Embryonic facial prominence (tissue), 1 donor: ENCODE measurements at regions not wholly inside any gene's neighbourhood (a gene's known extent, or its start where the extent isn't known, plus 50 kb on each side); places are given as distances from the start of the nearest gene placed in this dataset.
A peak's percentile ranks its signal among the peaks of the same experiment; 100 is the strongest.
"Not testable (repeated sequence)": the region's sequence is repeated elsewhere in the genome, so short reads cannot be mapped to it uniquely, and the experiment has no call there.

Experiments
- DNase-seq: peaks from one replicate; pipeline ENCODE4 v3.0.0-alpha.2; 2016; ENCODE audit errors: extremely low spot score

DNA sequence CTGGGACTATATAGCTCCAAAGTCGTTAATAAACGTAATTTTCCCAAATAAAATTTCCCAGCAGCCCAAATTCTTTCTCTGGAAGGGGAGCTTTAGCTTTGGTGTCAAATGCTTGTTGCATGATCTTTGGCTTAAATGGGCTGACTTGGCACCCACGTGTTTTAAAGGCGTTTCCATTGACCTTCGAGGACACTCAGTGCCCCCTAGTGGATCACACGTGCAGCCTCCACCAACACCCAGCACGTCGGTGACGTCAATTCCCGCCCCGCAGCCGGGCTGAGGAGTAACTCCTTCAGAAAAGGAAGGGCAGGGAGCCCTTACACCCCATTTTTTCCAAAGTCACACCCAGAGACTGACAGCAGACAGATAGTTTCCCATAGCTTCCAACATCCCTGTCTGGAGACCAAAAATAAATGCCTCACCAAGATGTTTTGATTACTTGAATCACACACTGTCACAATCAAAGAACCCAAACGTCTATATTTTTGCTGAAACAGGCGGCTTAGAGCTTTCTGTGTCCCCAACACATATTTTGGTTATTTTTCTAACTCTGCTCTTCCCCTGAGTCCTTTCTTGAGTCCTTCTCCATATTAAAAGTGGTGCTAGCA, 707.9 kb downstream of the AACS start:
- DNase-seq, result no peak

- no peak for DNase-seq
Measured at GRCh38 chr12:125775507-125775906, 710.3 kb downstream of the AACS start.

DNA sequence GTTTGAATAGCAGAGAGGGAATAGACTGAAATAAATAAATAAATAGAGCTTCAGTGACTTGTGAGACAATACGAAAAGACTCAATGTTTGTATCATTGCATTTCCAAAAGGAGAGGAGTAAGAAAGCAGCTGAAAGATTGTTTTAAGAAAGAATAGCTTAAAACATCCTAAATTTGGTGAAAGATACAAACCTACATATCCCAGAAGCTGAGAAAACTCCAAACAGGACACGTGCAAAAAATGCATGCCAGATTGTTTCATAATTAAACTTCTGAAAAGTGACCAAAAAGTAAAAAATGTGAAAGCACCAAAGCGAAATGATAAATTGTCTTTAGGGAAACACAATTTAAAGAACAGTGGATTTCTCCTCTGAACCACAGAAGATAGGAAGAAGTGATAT, 711.0 kb downstream of the AACS start:
- DNase-seq, result no peak

GRCh38 chr12:125786143-125786542, 720.9 kb downstream of the AACS start:
- DNase-seq, result no peak

DNA sequence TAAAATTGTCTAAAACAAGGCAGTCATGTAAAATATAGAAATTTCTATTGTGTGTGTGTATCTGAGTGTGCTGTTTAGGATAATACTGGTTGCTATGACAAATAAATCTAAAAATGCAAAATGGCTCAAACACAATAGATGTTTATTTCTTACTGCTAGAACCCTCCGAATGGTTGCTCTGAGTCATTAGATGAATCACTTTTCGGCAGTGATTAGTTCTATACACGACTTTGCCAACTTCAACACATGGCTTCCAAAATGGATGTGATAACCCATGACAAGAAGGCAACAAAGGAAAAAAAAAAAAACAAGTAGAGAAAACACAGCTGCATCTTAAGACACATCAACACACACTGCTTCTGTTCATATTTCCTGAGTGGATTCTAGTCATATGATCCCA, 729.2 kb downstream of the AACS start:
- DNase-seq, result no peak

- no peak for DNase-seq
Measured at GRCh38 chr12:125797421-125798175, 732.4 kb downstream of the AACS start.

GRCh38 chr12:125804660-125805059, 739.4 kb downstream of the AACS start:
- no peak for DNase-seq

GRCh38 chr12:125824276-125824675, 759.0 kb downstream of the AACS start:
- no peak for DNase-seq

- DNase-seq, result no peak
Measured at GRCh38 chr12:125835852-125836251, 770.6 kb downstream of the AACS start.

DNA sequence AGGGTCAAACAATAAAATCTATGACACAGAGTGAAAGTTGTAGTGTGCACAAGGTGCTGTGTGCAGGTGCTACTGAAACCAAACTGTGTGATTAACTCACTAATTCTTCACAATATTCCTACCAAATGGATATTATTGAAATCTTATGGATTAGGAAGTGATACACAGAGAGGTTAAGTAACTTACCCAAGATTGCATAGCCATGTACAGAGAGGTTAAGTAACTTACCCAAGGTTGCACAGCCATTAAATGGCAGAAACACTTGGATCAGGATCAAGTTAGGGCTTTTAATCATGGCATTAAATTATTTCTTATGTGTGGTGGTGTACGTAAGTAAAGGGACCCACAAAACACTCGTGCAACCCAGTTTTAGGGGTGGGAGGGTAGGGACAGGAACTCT, 771.4 kb downstream of the AACS start:
- DNase-seq, result no peak

DNA sequence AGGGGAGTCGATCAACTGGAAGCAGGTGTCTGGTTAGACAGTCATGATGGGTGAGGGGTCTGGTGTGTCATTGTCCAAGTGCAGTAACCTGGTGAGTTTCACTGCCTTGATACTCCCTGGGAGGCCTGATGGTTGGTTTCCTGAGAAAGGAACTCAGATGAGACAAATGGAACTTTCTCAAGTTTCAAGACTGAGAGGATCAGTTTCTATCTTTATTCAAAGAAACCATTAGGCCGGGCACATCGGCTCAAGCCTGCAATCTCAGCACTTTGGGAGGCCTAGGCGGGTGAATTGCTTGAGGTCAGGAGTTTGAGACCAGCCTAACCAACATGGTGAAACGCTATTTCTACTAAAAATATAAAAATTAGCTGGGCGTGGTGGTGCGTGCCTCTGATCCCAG, 776.1 kb downstream of the AACS start:
- DNase-seq, result no peak

DNA sequence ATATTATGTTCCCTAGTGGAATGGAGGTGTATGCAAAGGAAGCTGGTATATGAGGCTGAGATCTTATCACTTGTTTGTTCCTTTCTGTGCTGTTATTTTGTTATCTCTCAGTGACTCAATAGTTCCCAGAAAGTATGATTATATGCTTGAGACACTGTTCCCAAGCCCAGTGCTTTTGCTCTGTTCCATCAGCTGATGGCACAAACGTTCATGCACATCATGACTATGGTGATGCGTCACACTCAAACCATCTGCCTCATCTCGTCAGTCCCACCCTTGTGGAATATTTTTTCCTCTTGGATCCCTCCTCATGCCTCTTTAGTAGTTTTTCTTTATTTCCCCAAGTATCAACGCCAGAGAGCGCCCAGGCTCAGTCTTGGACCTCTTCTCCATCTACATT, 786.9 kb downstream of the AACS start:
- no peak for DNase-seq

DNA sequence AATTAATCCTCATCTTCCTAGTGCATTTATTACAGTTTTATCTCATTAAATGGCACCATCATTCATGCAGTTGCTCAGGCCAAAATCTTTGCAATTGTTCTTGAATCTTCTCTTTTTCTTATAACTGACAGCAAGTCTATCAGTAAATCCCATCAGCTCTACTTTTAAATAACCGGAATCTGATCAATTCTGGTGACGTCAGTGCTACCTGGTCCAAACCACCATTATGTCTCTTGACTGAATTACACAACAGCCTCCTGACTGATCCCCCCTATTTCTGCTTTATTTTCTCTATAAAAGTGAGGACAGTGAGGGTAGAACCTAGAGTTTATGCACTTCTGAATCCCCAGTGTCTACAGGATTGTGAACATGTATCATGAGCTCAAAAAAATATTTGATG, 787.4 kb downstream of the AACS start:
- no peak for DNase-seq

DNA sequence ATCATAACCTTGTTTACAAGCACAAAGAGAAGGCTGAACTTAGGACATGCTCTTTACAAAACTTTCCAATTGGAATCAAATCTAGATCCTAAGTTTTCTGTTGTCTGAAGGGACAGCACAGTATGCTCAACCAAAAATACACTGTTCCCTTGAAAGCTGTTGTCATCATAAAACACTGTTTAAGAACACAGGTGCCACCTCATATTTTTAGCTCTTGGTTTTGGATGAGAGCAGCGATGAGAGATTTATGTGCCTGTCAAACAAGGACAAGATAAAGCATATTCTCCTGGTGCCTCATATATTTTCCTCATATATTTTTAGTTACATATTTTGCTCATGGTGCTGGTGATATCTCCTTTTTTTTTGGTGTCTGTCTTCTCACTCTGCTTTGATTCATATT, 788.4 kb downstream of the AACS start:
- no peak for DNase-seq

GRCh38 chr12:125856366-125856765, 791.1 kb downstream of the AACS start:
- no peak for DNase-seq

DNA sequence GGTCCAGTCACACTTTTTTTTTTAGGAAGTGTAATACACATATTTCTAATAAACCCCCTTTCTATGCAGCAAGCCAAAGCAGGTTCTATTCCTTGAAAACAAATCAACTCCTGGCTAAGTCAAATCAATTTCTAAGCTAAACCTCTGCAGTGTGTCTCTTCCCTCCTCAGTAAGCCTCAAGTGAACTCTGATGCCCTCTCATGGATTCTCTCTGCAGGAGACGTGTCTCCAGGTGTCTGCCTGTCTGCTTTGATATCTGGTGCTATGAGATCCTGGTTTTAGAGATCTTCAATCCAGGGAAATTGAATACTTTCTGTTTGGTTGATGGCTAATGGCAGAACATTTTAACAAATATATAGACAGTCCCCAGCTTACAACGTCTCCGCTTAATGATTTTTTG, 791.7 kb downstream of the AACS start:
- DNase-seq, result no peak

GRCh38 chr12:125860672-125861288, 795.5 kb downstream of the AACS start:
- no peak for DNase-seq

DNA sequence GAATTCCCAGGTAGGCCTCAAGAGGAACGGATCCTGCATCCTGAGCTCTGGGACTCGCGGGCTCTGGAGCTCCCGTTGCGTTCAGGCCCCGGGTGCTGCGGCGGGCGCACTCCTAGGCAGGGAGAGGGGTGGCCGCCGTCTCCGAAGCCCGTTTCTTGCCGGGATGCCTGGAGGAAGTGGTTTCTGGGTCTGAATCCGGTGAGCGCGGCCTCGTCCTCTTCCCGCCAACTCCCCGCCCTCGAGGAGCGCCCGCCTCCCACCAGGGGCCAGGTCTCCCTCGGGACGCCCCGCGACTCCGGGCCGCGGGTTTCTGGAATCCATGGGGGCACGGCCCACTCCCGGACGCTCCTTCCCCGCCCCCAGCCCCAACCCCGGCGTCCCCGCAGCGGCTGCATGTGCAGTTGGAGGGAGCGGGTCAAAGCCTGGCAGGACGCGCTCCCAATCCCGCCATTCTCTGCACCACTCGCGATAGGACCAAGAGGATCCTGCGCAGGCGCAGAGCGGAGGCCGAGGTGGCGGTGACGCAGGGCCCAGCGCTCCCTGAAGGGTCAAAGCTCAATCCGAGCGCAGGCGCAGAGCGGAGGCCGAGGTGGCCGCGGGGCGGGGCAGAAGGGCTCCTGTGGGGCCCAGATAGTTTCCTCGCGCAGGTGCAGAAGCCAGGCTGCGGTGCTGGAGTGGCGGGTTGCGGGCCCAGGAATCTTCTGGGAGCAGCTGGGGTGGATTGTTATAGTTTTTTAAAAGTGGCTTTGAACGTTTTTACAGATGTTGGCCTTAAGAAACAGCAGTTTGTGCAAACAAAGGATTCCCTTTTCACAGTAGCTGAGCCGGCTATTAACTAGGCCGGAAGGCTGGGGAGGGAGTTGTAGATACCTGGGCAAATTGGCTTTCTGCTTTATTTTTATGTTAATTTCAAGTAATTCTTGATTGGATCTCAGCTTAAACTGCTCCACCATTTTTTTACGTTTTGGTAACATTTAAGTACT, 796.4 kb downstream of the AACS start:
- DNase-seq, result peak; percentile 18

DNA sequence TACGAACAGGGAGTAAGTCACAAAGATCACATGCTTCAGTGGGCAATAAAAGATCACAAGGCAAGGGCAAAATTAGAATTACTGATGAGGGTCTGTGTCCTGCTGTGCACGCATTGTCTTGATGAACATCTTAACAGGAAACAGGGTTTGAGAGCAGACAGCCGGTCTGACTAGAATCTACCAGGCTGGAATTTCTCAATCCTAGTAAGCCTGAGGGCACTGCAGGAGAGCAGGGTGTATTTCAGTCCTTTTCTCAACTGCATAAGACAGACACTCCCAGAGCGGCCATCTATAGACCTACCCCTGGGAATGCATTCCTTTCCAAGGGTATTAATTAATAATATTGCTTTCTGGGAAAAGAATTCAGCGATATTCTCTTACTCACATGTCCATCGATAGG, 800.0 kb downstream of the AACS start:
- DNase-seq, result not testable (repeated sequence)

DNA sequence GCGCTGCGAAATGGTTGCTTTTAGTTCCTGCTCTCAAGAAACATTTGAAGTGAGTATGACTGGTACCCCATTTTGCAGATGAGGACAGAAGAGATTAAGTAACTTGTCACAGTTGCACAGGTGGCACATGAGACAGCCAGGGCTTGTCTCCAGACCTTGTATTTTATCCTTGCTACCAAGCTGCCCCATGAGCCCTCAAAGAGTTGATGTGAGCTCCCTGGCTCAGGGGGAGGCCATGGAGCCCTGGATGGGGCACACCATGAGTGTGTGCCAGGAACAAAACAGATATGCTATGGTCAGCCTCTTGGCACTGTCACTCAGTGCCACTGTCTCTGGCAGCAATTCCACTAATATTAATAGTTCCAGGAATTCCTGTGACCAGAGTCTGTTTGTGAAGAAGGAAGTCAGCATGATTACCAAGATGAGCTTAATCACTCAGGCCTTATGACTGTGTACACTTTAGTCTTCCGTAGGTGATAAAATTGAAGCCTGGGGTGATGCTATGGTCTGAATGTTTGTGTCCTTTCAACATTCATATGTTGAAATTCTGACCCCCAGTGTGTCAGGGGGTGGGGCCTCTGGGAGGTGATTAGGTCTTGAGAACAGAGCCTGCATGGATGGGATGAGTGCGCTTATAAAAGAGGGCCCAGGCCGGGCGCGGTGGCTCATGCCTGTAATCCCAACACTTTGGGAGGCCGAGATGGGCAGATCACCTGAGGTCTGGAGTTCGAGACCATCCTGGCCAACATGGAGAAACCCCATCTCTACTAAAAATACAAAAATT, 806.8 kb downstream of the AACS start:
- no peak for DNase-seq

DNA sequence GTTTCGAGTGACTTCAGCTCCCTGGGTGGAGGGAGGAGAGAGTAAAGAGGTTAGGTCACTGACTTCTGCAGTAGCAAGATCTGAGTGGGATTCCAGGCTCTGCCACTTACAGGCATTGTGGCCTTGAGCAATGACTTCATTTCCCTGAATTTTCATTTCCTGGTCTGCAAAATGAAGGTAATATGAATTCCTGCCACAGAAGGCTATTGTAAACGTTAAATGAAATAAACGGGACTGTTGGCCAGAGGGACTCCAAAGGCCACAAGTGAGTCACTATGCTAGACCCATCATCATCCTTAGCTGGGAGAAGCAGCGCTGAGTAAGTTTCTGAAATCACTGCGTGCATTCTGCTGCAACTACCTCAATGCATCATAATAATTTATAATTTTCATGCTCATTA, 807.8 kb downstream of the AACS start:
- DNase-seq, result no peak
